HG02610 (cell line): ENCODE measurements at regions not wholly inside any gene's neighbourhood (a gene's known extent, or its start where the extent isn't known, plus 50 kb on each side); places are given as distances from the start of the nearest gene placed in this dataset.
"Not testable (repeated sequence)": the region's sequence is repeated elsewhere in the genome, so short reads cannot be mapped to it uniquely, and the experiment has no call there.

Experiments
- ATAC-seq: cut with Tn5 transposase; IDR thresholded peaks from one replicate; pipeline ENCODE4 v1.9.1; 2021; ENCODE audit warnings: mild to moderate bottlenecking, moderate library complexity; ENCODE audit not compliant: unreplicated experiment

- ATAC-seq = peak; percentile 58
Observed at GRCh38 chr7:88615336-88615735, 144.2 kb upstream of the ZNF804B start.

- no peak for ATAC-seq
Observed at GRCh38 chr7:88614736-88615135, 144.8 kb upstream of the ZNF804B start.

GRCh38 chr7:88610942-88611341 lies 148.6 kb upstream of the ZNF804B start:
- no peak for ATAC-seq

- no peak for ATAC-seq
Observed at GRCh38 chr7:88600695-88601094, 158.8 kb upstream of the ZNF804B start.

- ATAC-seq = no peak
Observed at GRCh38 chr7:88599528-88599927, 160.0 kb upstream of the ZNF804B start.

- ATAC-seq = no peak
Observed at GRCh38 chr7:88597941-88598425, 161.5 kb upstream of the ZNF804B start.

GRCh38 chr7:88590963-88591362 lies 168.5 kb upstream of the ZNF804B start:
- ATAC-seq = no peak

GRCh38 chr7:88589927-88590326 lies 169.6 kb upstream of the ZNF804B start:
- no peak for ATAC-seq

GRCh38 chr7:88586890-88587289 lies 172.6 kb upstream of the ZNF804B start:
- ATAC-seq = no peak

- ATAC-seq = no peak
Observed at GRCh38 chr7:88586219-88586618, 173.3 kb upstream of the ZNF804B start.

GRCh38 chr7:88576720-88577119 lies 182.8 kb upstream of the ZNF804B start:
- no peak for ATAC-seq

- no peak for ATAC-seq
Observed at GRCh38 chr7:88566162-88566729, 193.3 kb upstream of the ZNF804B start.

GRCh38 chr7:88565401-88565800 lies 194.1 kb upstream of the ZNF804B start:
- ATAC-seq = no peak

GRCh38 chr7:88556441-88556840 lies 203.1 kb upstream of the ZNF804B start:
- not testable (repeated sequence) for ATAC-seq

- not testable (repeated sequence) for ATAC-seq
Observed at GRCh38 chr7:88554847-88555246, 204.7 kb upstream of the ZNF804B start.

- ATAC-seq = no peak
Observed at GRCh38 chr7:88548399-88548798, 211.1 kb upstream of the ZNF804B start.

- peak; percentile 54 for ATAC-seq
Observed at GRCh38 chr7:88546808-88547207, 212.7 kb upstream of the ZNF804B start.

- ATAC-seq = no peak
Observed at GRCh38 chr7:88545663-88546062, 213.8 kb upstream of the ZNF804B start.

- ATAC-seq = no peak
Observed at GRCh38 chr7:88540012-88540411, 219.5 kb upstream of the ZNF804B start.

- ATAC-seq = no peak
Observed at GRCh38 chr7:88539518-88539917, 220.0 kb upstream of the ZNF804B start.

GRCh38 chr7:88523645-88524044 lies 217.0 kb upstream of the STEAP4 start:
- ATAC-seq = no peak

GRCh38 chr7:88522771-88523293 lies 216.1 kb upstream of the STEAP4 start:
- no peak for ATAC-seq

GRCh38 chr7:88516429-88516828 lies 209.7 kb upstream of the STEAP4 start:
- no peak for ATAC-seq
